K562 (cell line): ENCODE measurements at regions not wholly inside any gene's neighbourhood (a gene's known extent, or its start where the extent isn't known, plus 50 kb on each side); places are given as distances from the start of the nearest gene placed in this dataset.

Experiments
- ATAC-seq: fragments of 200-7000 bp; cut with Tn5 transposase; 3 replicates; pipeline ENCODE4 v1.9.1; 2020; ENCODE audit warnings: moderate library complexity
- BruUV-seq: library from RNA; stranded (reverse); fragments of 400-500 nt; replicated peaks from 2 replicates; lab custom pipeline; 2021; lab: Mats Ljungman, UMichigan
- CTCF ChIA-PET: fragments of 300-600 bp; formaldehyde crosslinking; extraction: SDS; loops from one replicate; lab custom pipeline; 2021; ENCODE audit warnings: low intra/inter-chr PET ratio; lab: Yijun Ruan, JAX
- POLR2A ChIA-PET: fragments of 300-600, 350-650 bp; sonication (Branson Sonifier 250); formaldehyde crosslinking; extraction: SDS; loops from one replicate; lab custom pipeline; 2021; ENCODE audit warnings: antibody characterized with exemption, inconsistent platforms; lab: Yijun Ruan, JAX
- DNase-seq, 4 experiments: peaks; one replicate each; pipeline versions ENCODE4 v3.0.0 to v3.0.0-alpha.2; 2011 to 2018; ENCODE audit warnings: low spot score in 3 of 4, mixed read lengths in 3 of 4; ENCODE audit errors: extremely low read depth in 1 of 4
- FAIRE-seq: peaks from 2 replicates; lab custom pipeline; 2011; peaks lifted over from hg19 to GRCh38; lab: Jason Lieb, UNC
- H2AFZ ChIP-seq: 2 replicates; pipeline ENCODE4 v1.6.0; 2011; ENCODE audit warnings: low read depth, low read length, control low read depth, inconsistent platforms
- H3K27ac ChIP-seq: fragments of 200-600 bp; 3 replicates; pipeline ENCODE4 v1.8.0; 2011; ENCODE audit warnings: low read depth, mild to moderate bottlenecking, control low read depth, inconsistent platforms, low read length, moderate library complexity, mixed read lengths; ENCODE audit errors: extremely low read depth
- H3K27me3 ChIP-seq, 2 experiments: fragments of 300-600 bp in 1 of 2; 2 replicates in 1 of 2; 3 replicates in 1 of 2; pipeline versions ENCODE4 v1.6.0 to v1.8.0; 2011; ENCODE audit warnings: inconsistent platforms in 2 of 2, low read length in 2 of 2, mild to moderate bottlenecking in 1 of 2, mixed read lengths in 1 of 2, moderate library complexity in 1 of 2; ENCODE audit not compliant: control insufficient read depth in 2 of 2, insufficient read depth in 2 of 2
- H3K36me3 ChIP-seq: fragments of 300-600 bp; 3 replicates; pipeline ENCODE4 v1.8.0; 2011; ENCODE audit warnings: mild to moderate bottlenecking, low read length, inconsistent platforms; ENCODE audit not compliant: control insufficient read depth, insufficient read depth
- H3K4me1 ChIP-seq, 2 experiments: fragments of 200-600 bp in 1 of 2; replicated peaks in 1 of 2; 2 replicates in 1 of 2; 3 replicates in 1 of 2; pipeline versions ENCODE4 v1.5.1 to v1.8.0; 2011; ENCODE audit warnings: inconsistent platforms in 2 of 2, low read length in 2 of 2, mild to moderate bottlenecking in 1 of 2, mixed read lengths in 1 of 2, moderate library complexity in 1 of 2; ENCODE audit not compliant: control insufficient read depth in 2 of 2, insufficient read depth in 2 of 2
- H3K4me2 ChIP-seq: 2 replicates; pipeline ENCODE4 v1.6.1; 2011; ENCODE audit warnings: low read length, control low read depth, inconsistent platforms, mixed read lengths; ENCODE audit not compliant: insufficient read depth
- H3K4me3 ChIP-seq: fragments of 200-600 bp; sonication (generic), shearing (Covaris generic); 2 replicates; pipeline ENCODE4 v1.5.1; 2016; ENCODE audit warnings: control low read depth, inconsistent platforms
- H3K79me2 ChIP-seq: fragments of 200-600 bp; 3 replicates; pipeline ENCODE4 v1.8.0; 2011; ENCODE audit warnings: low read length, inconsistent platforms; ENCODE audit not compliant: control insufficient read depth, insufficient read depth
- H3K9ac ChIP-seq, 2 experiments: 2 replicates each; pipeline versions ENCODE4 v1.6.0 to v1.6.1; 2011; ENCODE audit warnings: low read depth in 2 of 2, low read length in 2 of 2, control low read depth in 1 of 2, inconsistent platforms in 1 of 2, mild to moderate bottlenecking in 1 of 2, mixed read lengths in 1 of 2; ENCODE audit not compliant: insufficient read depth in 1 of 2
- H3K9me1 ChIP-seq: one replicate; pipeline ENCODE4 v1.6.0; 2011; ENCODE audit warnings: inconsistent platforms, mild to moderate bottlenecking, low read length, moderate library complexity; ENCODE audit not compliant: control insufficient read depth, insufficient read depth
- H3K9me3 ChIP-seq: replicated peaks from 2 replicates; pipeline ENCODE4 v1.5.1; 2011; ENCODE audit warnings: low read depth, low read length, inconsistent platforms; ENCODE audit not compliant: control insufficient read depth, insufficient read depth
- H4K20me1 ChIP-seq: replicated peaks from 2 replicates; pipeline ENCODE4 v1.6.1; 2011; ENCODE audit warnings: low read length, inconsistent platforms, mixed read lengths; ENCODE audit not compliant: control insufficient read depth, insufficient read depth
- BRD4 ChIP-seq: fragments of 200-600 bp; sonication (generic); IDR thresholded peaks from 2 replicates; pipeline ENCODE4 v1.6.1; 2017; ENCODE audit warnings: inconsistent platforms
- HLTF ChIP-seq: fragments of 450-650 bp; IDR thresholded peaks from 2 replicates; pipeline ENCODE4 v1.6.1; 2016
- HMGXB4 ChIP-seq: sonication (generic); formaldehyde crosslinking; IDR thresholded peaks from 2 replicates; pipeline ENCODE4 v1.8.1; 2023; ENCODE audit warnings: mild to moderate bottlenecking, missing genetic modification reagents
- MTA3 ChIP-seq: fragments of 450-650 bp; formaldehyde crosslinking; IDR thresholded peaks from 2 replicates; pipeline ENCODE4 v1.6.1; 2017; ENCODE audit warnings: mild to moderate bottlenecking, borderline replicate concordance
- POLR2AphosphoS2 ChIP-seq: IDR thresholded peaks from 2 replicates; pipeline ENCODE4 v1.6.1; 2012; ENCODE audit warnings: low read length, improper control_type of control experiment
- RBM34 ChIP-seq: fragments of 200-400 bp; formaldehyde crosslinking; IDR thresholded peaks from 2 replicates; pipeline ENCODE4 v1.6.1; 2018; ENCODE audit warnings: low read length, borderline replicate concordance; ENCODE audit not compliant: insufficient read depth
- SIN3A ChIP-seq, 2 experiments: fragments of 150-350 bp in 1 of 2; IDR thresholded peaks; 2 replicates each; pipeline ENCODE4 v1.6.1; 2011 to 2016; ENCODE audit warnings: borderline replicate concordance in 2 of 2, low read depth in 2 of 2, low read length in 2 of 2, mild to moderate bottlenecking in 2 of 2, moderate library complexity in 2 of 2; ENCODE audit not compliant: control insufficient read depth in 1 of 2
- TAL1 ChIP-seq: fragments of 450-650 bp; IDR thresholded peaks from 2 replicates; pipeline ENCODE4 v1.6.1; 2016; ENCODE audit warnings: mild to moderate bottlenecking
- UBTF ChIP-seq, 2 experiments: IDR thresholded peaks; 2 replicates each; pipeline ENCODE4 v1.6.1; 2012; ENCODE audit warnings: improper control_type of control experiment in 2 of 2, low read depth in 2 of 2, low read length in 2 of 2, borderline replicate concordance in 1 of 2
- XRCC3 ChIP-seq: fragments of 450-650 bp; IDR thresholded peaks from 2 replicates; pipeline ENCODE4 v1.6.1; 2017; ENCODE audit warnings: mild to moderate bottlenecking, moderate library complexity
- XRCC5 ChIP-seq: fragments of 200-400 bp; formaldehyde crosslinking; IDR thresholded peaks from 2 replicates; pipeline ENCODE4 v1.6.1; 2017; ENCODE audit warnings: low read depth, mild to moderate bottlenecking, low read length
- ZBTB7A ChIP-seq: IDR thresholded peaks from 2 replicates; pipeline ENCODE4 v1.6.1; 2011; ENCODE audit warnings: low read depth, mild to moderate bottlenecking, low read length, moderate library complexity, borderline replicate concordance; ENCODE audit not compliant: control insufficient read depth
- ZNF224 ChIP-seq: sonication (generic); formaldehyde crosslinking; IDR thresholded peaks from 2 replicates; pipeline ENCODE4 v1.8.0; 2022; ENCODE audit warnings: mild to moderate bottlenecking, missing genetic modification reagents
- ZNF57 ChIP-seq: fragments of 450-650 bp; formaldehyde crosslinking; IDR thresholded peaks from 2 replicates; pipeline ENCODE4 v1.4.0; 2020; ENCODE audit warnings: mild to moderate bottlenecking, moderate library complexity
- ZNF696 ChIP-seq: fragments of 250-450 bp; sonication (Bioruptor Pico); conservative IDR thresholded peaks from 2 replicates; pipeline ENCODE4 v1.4.0; 2020; ENCODE audit warnings: mild to moderate bottlenecking, moderate library complexity
- WGBS: fragments of 100-300 bp; shearing (Covaris generic); methylation state at CpG from one replicate; pipeline ENCODE4 v1.1.6; 2016; ENCODE audit warnings: low coverage, mixed read lengths; ENCODE audit not compliant: insufficient coverage; ENCODE audit errors: missing lambda C conversion rate; 5-methylcytosine and 5-hydroxymethylcytosine counted together
- in situ Hi-C: fragments of 300-500 bp; cut with MboI; formaldehyde crosslinking; loops from 4 replicates; pipeline ENCODE4 v1.15.0; 2018; ENCODE audit warnings: inconsistent platforms, mixed read lengths
- intact Hi-C: fragments of 100-400 bp; cut with micrococcal nuclease; formaldehyde crosslinking; loops from 2 replicates; pipeline ENCODE4 v1.14.2; 2022

- TF ChIP-seq UBTF (IDR thresholded peaks at IDR 0.05; ENCODE audit: borderline replicate concordance in 1 of 2, low read depth in 2 of 2, low read length in 2 of 2) (no peak), ZNF696 (CRISPR knock-in tag) (no peak), SIN3A (IDR thresholded peaks at IDR 0.05; ENCODE audit: borderline replicate concordance in 2 of 2, control insufficient read depth in 1 of 2, low read depth in 2 of 2, low read length in 2 of 2) (no peak)
- TF ChIP-seq, all 486 proteins: peak for 0
Observed at GRCh38 chr4:26086621-26087441, 172.8 kb downstream of the SMIM20 start (continued).

- BruUV-seq: no TSS peak
- no peak overlapping the region for H3K27ac ChIP-seq
- TF ChIP-seq XRCC3 (no peak), ZNF57 (CRISPR knock-in tag) (no peak), XRCC5 (no peak), HLTF (no peak), HMGXB4 (CRISPR knock-in tag) (no peak), BRD4 (no peak), RBM34 (no peak), ZBTB7A (no peak), ZNF224 (no peak), POLR2AphosphoS2 (no peak), MTA3 (no peak), TAL1 (no peak)
Observed at GRCh38 chr4:26088433-26088928, 174.5 kb downstream of the SMIM20 start.

More at GRCh38 chr4:26088433-26088928, 174.5 kb downstream of the SMIM20 start:
- Histone ChIP-seq H3K4me1 (no peaks in the 10 kb centered on the region), H3K9me1 (no peaks in the 10 kb centered on the region), H4K20me1 (no peaks in the 10 kb centered on the region), H3K4me3 (no peak overlapping the region), H3K27me3 (peaks cover 3 to 7% of the 10 kb centered on the region in 2 experiments; a peak in 3 of 5 replicates), H3K9me3 (no peaks in the 10 kb centered on the region), H3K4me2 (no peak overlapping the region), H3K9ac (no peak overlapping the region), H3K79me2 (no peaks in the 10 kb centered on the region), H2AFZ (no peak overlapping the region), H3K36me3 (no peaks in the 10 kb centered on the region)
- no peak for DNase-seq
- in situ Hi-C loops (no loop called here), intact Hi-C loops (no loop called here)
- ATAC-seq: no peak
- CTCF ChIA-PET: no interaction called here
- WGBS: 0% methylated on average over 4 of the region's 4 CpGs
- POLR2A ChIA-PET: no interaction called here
- FAIRE-seq: no peak
